Aorta (tissue), 5 donors: ENCODE measurements at regions not wholly inside any gene's neighbourhood (a gene's known extent, or its start where the extent isn't known, plus 50 kb on each side); places are given as distances from the start of the nearest gene placed in this dataset.

Experiments
- ATAC-seq: fragments of 200-7000 bp; cut with Tn5 transposase; one replicate; pipeline ENCODE4 v1.9.1; 2022; ENCODE audit warnings: moderate library complexity; ENCODE audit not compliant: low FRiP score
- DNase-seq, 2 donors: peaks; one replicate each; pipeline ENCODE4 v3.0.0-alpha.2; 2020
- H3K27ac ChIP-seq, 2 donors: one replicate each; pipeline ENCODE4 v1.5.1; 2013; ENCODE audit warnings: low read length in 2 of 2, mild to moderate bottlenecking in 2 of 2, moderate library complexity in 2 of 2, control low read depth in 1 of 2, inconsistent platforms in 1 of 2, low read depth in 1 of 2
- H3K27me3 ChIP-seq, 2 donors: one replicate each; pipeline ENCODE4 v1.6.1; 2013; ENCODE audit warnings: control low read depth in 1 of 2, low read length in 1 of 2, mild to moderate bottlenecking in 1 of 2, moderate library complexity in 1 of 2; ENCODE audit not compliant: insufficient read depth in 2 of 2, control insufficient read depth in 1 of 2
- H3K36me3 ChIP-seq, 2 donors: one replicate each; pipeline ENCODE4 v1.6.1; 2013; ENCODE audit warnings: control low read depth in 1 of 2, low read length in 1 of 2, mild to moderate bottlenecking in 1 of 2; ENCODE audit not compliant: insufficient read depth in 2 of 2, control insufficient read depth in 1 of 2
- H3K4me1 ChIP-seq, 2 donors: one replicate each; pipeline ENCODE4 v1.6.1; 2013; ENCODE audit warnings: low read length in 2 of 2, control low read depth in 1 of 2, mild to moderate bottlenecking in 1 of 2, moderate library complexity in 1 of 2; ENCODE audit not compliant: insufficient read depth in 2 of 2, control insufficient read depth in 1 of 2
- H3K4me3 ChIP-seq, 2 donors: one replicate each; pipeline ENCODE4 v1.5.1; 2013; ENCODE audit warnings: low read length in 2 of 2, control low read depth in 1 of 2, mild to moderate bottlenecking in 1 of 2
- H3K9me3 ChIP-seq: one replicate; pipeline ENCODE4 v1.6.1; 2013; ENCODE audit warnings: mild to moderate bottlenecking, low read length; ENCODE audit not compliant: control insufficient read depth
- WGBS, 2 donors: extraction: QIAGEN DNeasy Blood & Tissue Kit; methylation state at CpG; one replicate each; pipeline ENCODE4 v1.1.7; 2013; 5-methylcytosine and 5-hydroxymethylcytosine counted together
- intact Hi-C, 2 donors: fragments of 100-400 bp; cut with DNase I; formaldehyde crosslinking; loops; one replicate each; pipeline versions ENCODE4 v1.14.2 to v1.15.0; 2022
- donor health status: healthy with polysubstance abuse.
- donor health status: Bipolar disorder and iron deficiency.
- donor health status: DM: no; HTN: no; CAD: no.
- donor health status: DM: no; HTN: no; CAD: no.
- donor health status: DM: yes; HTN: yes; CAD: no.

- intact Hi-C loops, result no loop called here
- Histone ChIP-seq H3K27me3 (no peaks in the 10 kb centered on the region), H3K36me3 (no peaks in the 10 kb centered on the region), H3K4me1 (peaks cover 0 to 3% of the 10 kb centered on the region in 2 donors), H3K27ac (no peak overlapping the region), H3K9me3 (no peaks in the 10 kb centered on the region), H3K4me3 (no peak overlapping the region)
- DNase-seq, result no peak
- ATAC-seq, result no peak
Measured at GRCh38 chr7:115267503-115267902, 345.6 kb downstream of the MDFIC start.

- H3K27me3 ChIP-seq, result no peaks in the 10 kb centered on the region
- no peaks in the 10 kb centered on the region for H3K36me3 ChIP-seq
- H3K27ac ChIP-seq, result no peak overlapping the region
- H3K4me3 ChIP-seq, result no peak overlapping the region
- DNase-seq (no peak), ATAC-seq (no peak)
- no peaks in the 10 kb centered on the region for H3K9me3 ChIP-seq
- H3K4me1 ChIP-seq, result no peaks in the 10 kb centered on the region
- 88 to 89% methylated on average over 2 of the region's 2 CpGs for WGBS, 2 donors
- intact Hi-C loops, result no loop called here
Measured at GRCh38 chr7:115260381-115260780, 338.5 kb downstream of the MDFIC start.

DNA sequence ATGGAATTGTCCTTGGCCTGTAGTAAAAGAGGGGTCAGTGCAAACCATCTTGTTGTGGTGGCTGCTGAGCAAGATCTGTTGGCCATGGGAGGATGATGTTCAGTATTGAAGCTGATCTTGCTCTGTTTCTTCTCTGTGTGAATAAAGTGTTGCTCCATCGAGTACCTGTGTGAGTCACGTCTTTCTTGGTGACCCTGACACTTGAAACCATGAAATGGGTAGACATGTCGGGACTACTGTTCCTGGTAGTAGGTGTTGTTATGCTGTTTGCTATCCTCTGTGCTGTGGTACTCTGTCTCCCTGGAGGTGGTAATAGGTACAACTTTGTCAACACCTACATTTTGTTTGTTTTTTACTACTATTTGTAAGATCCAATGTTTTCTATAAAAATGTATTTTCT lies 330.6 kb downstream of the MDFIC start:
- DNase-seq (no peak), ATAC-seq (no peak)
- Histone ChIP-seq H3K27me3 (no peaks in the 10 kb centered on the region), H3K4me1 (no peaks in the 10 kb centered on the region), H3K9me3 (no peaks in the 10 kb centered on the region), H3K36me3 (no peaks in the 10 kb centered on the region), H3K4me3 (no peak overlapping the region), H3K27ac (no peak overlapping the region)
- intact Hi-C loops, result no loop called here
- 97% methylated on average over 3 of the region's 3 CpGs for WGBS, 2 donors

DNA sequence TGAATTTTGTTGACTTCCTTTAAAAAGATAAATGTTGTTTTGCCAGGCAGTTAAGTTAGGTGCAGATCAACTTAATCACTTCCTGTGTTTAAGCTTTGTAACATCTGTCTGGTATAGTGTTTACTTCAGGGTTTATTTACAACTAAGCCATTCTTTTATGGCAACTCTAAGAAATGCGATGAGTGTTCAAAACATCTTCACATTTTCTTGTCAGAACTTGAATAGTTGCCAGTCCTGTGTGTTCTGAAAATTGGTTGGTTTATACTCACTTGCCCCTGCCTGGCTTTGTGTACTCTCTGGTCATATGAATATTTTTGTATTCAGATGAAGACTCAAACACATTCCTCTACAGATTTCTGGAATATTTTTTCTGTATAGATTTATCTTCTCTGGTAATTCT lies 327.2 kb downstream of the MDFIC start:
- no peaks in the 10 kb centered on the region for H3K36me3 ChIP-seq
- H3K27ac ChIP-seq, result no peak overlapping the region
- intact Hi-C loops, result no loop called here
- 75 to 94% methylated on average over 1 of the region's 1 CpG for WGBS, 2 donors
- ATAC-seq (no peak), DNase-seq (no peak)
- no peaks in the 10 kb centered on the region for H3K4me1 ChIP-seq
- no peaks in the 10 kb centered on the region for H3K27me3 ChIP-seq
- peaks cover 1% of the 10 kb centered on the region for H3K9me3 ChIP-seq
- no peak overlapping the region for H3K4me3 ChIP-seq

DNA sequence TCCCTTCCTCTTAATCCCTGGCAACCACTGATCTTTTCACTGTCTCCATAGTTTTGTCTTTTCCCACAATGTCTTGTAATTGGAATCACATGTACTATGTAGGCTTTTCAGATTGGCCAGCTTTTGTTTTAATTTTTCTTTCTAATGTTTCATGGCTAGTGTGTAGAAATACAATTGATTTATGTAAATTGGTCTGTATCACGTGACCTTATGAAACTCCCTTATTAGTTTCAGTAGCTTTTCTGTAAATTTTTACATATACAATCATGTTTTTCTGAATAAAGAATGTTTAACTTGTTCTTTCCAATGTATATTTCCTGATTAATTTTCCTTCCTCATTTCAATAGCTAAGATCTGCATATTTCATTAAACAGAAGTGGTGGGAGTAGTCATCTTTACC lies 319.3 kb downstream of the MDFIC start:
- DNase-seq, result no peak
- H3K36me3 ChIP-seq, result no peaks in the 10 kb centered on the region
- H3K4me1 ChIP-seq, result no peaks in the 10 kb centered on the region
- no peak overlapping the region for H3K27ac ChIP-seq
- no peaks in the 10 kb centered on the region for H3K27me3 ChIP-seq
- peaks cover under 1% of the 10 kb centered on the region for H3K9me3 ChIP-seq
- intact Hi-C loops, result no loop called here
- H3K4me3 ChIP-seq, result no peak overlapping the region
- no peak for ATAC-seq
- WGBS, 2 donors, result 79 to 86% methylated on average over 1 of the region's 1 CpG

- Histone ChIP-seq H3K4me3 (no peak overlapping the region), H3K27me3 (no peaks in the 10 kb centered on the region), H3K27ac (no peak overlapping the region), H3K36me3 (no peaks in the 10 kb centered on the region), H3K9me3 (no peaks in the 10 kb centered on the region), H3K4me1 (no peaks in the 10 kb centered on the region)
- WGBS, 2 donors, result 53 to 75% methylated on average over 1 of the region's 1 CpG
- DNase-seq (no peak), ATAC-seq (no peak)
- intact Hi-C loops, result no loop called here
Measured at GRCh38 chr7:115240242-115240641, 318.3 kb downstream of the MDFIC start.

DNA sequence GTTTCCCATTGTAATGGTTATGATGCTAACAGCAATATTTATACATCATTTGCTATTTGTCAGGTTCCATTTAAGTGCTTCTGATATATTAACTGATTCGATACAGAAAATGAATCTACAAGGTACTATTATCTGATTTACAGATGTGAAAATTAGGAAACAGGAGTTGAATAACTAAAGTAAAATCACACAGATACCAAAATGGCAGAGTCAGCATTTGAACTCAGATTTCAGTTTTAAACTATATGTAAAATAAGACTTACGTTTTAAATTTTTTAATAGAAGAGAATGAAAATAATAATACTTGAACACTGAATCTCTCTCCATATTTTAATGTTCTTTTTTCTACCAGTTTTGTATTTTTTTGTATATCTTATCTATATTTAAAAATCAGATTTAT lies 313.2 kb downstream of the MDFIC start:
- intact Hi-C loops, result no loop called here
- Histone ChIP-seq H3K4me3 (no peak overlapping the region), H3K4me1 (no peaks in the 10 kb centered on the region), H3K36me3 (no peaks in the 10 kb centered on the region), H3K27me3 (no peaks in the 10 kb centered on the region), H3K27ac (no peak overlapping the region), H3K9me3 (no peaks in the 10 kb centered on the region)
- no peak for ATAC-seq
- WGBS, 2 donors, result 97% methylated on average over 2 of the region's 2 CpGs
- no peak for DNase-seq

GRCh38 chr7:115233809-115234208 lies 311.9 kb downstream of the MDFIC start:
- intact Hi-C loops, result no loop called here
- Histone ChIP-seq H3K27ac (no peak overlapping the region), H3K9me3 (no peaks in the 10 kb centered on the region), H3K36me3 (no peaks in the 10 kb centered on the region), H3K27me3 (no peaks in the 10 kb centered on the region), H3K4me1 (no peaks in the 10 kb centered on the region), H3K4me3 (no peak overlapping the region)
- ATAC-seq, result no peak
- DNase-seq, result no peak
- WGBS, 2 donors, result 83 to 94% methylated on average over 3 of the region's 3 CpGs

DNA sequence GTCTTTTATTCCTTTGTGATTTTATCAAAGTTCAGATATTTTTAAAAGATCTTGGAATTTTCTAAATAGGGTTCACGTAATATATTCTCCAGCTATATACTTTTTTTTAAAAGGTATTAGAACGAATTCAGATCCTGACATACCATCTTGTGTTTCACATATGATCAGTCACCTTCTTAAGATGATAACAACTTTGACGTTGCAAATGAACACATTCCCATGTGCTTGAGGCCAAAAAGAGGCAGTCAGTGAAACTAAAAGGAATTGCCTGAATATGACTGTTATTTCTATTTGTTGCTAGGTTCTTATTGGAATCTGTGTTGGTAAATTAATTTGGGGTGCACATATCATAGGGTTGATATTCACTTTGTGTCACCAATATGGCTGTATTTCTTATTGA lies 310.1 kb downstream of the MDFIC start:
- H3K27ac ChIP-seq, result no peak overlapping the region
- H3K4me1 ChIP-seq, result no peaks in the 10 kb centered on the region
- WGBS, 2 donors, result 61 to 78% methylated on average over 3 of the region's 3 CpGs
- ATAC-seq (no peak), DNase-seq (no peak)
- no peaks in the 10 kb centered on the region for H3K9me3 ChIP-seq
- H3K4me3 ChIP-seq, result no peak overlapping the region
- no peaks in the 10 kb centered on the region for H3K27me3 ChIP-seq
- no peaks in the 10 kb centered on the region for H3K36me3 ChIP-seq
- intact Hi-C loops, result no loop called here
